NCI-H146 (cell line): ENCODE measurements at regions not wholly inside any gene's neighbourhood (a gene's known extent, or its start where the extent isn't known, plus 50 kb on each side); places are given as distances from the start of the nearest gene placed in this dataset.

Experiments used
- DNase-seq: peaks from one replicate; lab custom pipeline; 2025; lab: John Stamatoyannopoulos, UW

DNA sequence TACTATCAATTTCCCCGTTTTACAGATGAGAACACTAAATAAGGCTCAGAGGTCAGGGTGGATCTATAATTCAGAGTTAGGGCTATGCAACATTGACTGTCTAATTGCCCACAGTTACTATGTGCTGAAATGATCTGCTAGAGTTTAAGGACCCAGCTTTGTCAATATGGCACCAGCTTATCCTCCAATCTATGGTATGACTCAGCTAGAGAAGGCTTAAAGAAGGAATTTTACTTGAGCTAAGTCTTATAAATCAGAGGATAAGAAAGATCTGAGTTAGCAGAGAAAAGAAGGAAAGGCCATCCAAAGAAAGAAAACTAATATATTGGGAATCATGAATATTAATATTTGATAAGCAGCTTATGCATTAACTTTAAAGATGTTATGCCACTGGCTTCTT lies 78.1 kb downstream of the ASB9 start:
- DNase-seq: no peak

DNA sequence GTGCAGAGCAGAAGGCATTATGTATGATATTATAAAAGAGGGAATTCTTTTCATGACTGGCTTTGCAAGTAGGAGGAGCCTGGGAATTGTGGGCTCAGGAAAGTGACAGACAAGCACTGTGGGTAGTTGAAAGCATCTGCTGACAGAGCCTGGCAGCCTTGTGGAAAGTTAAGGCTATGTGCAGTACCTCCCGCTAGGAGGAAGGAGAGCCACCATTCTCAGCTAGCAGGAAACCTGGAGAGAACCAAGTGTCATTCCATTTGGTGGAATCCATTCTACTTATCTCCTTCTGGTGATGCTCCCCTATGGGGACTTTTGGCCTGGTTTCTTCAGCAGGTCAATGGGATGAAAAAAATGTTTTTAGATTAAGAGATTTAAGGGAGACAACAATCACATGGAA lies 81.8 kb downstream of the ASB9 start:
- DNase-seq: no peak

DNA sequence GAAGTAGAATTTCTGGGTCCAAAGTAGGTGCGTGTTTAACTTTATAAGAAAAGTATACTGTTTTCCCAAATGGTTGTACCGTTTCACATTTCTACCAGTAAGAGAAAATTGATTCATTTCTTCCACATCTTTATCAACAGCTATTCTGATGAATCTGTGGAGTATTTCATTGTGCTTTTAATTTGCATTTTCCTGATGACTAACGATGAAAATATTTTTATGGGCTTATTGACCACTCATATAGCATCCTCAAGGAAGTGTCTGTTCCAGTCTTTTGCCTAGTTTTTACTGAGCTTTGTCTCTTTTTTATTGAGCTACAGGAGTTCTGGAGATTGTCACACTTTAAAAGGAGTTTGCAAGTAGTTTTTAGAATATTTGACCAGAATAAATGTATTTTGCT lies 92.6 kb downstream of the ASB9 start:
- no peak for DNase-seq

DNA sequence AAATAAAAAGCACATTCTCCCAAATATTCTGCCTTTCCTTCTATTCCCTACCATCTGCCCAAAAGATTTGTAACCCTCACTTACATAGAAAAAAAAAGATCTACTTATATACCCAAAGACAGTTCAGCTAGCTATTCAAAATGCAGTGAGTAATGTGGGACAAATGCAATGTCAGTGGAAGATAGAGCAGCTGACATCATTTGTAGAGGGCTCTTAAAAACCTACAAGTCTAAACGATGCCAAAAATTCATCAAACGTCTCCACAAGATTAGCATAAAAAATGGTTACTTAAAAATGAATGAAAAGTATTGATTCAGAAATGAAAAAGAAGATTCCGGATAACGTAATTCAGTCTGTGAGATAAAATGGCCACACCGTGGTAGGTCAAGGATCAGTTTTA lies 96.5 kb downstream of the ASB9 start:
- no peak for DNase-seq

DNA sequence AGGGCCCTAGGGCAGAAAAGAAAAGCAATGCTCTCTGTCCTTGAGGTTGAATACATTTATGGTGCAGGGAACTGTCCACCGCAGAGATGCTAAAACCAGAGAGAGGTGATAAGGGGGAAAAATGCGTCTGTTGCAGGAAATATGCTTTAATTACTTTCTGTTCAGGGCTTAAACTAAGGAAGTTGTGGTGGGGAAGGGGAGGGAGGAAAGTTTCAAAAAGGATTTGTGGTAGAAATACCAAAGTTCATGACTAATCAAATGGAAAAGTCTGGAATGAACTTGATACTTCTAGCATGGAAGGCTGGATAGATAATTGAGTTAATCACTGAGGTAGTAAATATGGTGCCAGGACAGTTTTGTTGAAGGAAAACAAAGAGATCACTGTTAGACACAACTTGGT lies 99.0 kb downstream of the ASB9 start:
- DNase-seq: no peak

DNA sequence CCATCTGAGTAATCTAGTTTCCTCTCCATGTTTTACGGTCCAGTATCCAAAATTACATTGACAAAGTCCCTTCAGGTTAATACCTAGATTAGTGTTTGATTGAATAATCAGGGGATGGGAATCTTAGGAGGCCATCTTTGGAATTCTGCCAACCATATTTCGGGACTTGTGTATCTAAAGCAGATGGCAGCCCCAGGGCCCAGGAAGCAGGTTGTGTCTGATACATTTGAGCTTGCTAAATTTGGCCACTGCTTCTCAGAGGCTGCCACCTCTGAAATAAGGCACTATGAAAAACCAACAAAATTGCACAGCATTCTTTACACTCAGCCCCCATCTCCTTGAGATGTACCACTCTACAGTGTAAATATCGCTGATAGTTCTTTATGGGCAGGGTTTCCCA lies 102.1 kb downstream of the ASB9 start:
- no peak for DNase-seq

DNA sequence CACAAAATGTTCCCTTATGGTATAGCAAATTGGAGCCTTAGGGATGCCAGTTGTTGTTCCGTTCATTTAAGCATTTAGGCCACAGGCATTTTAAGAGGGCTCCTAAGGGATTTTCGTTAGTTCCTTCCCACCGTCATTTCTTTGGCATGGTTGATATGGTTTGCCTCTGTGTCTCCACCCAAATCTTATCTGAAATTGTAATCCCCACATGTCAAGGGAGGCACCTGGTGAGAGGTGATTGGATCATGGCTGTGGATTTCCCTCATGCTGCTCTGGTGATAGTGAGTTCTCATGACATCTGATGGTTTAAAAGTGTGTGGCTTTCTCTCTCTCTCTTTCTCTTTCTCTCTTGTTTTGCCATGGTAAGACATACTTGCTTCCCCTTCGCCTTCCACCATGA lies 104.1 kb downstream of the ASB9 start:
- no peak for DNase-seq

DNA sequence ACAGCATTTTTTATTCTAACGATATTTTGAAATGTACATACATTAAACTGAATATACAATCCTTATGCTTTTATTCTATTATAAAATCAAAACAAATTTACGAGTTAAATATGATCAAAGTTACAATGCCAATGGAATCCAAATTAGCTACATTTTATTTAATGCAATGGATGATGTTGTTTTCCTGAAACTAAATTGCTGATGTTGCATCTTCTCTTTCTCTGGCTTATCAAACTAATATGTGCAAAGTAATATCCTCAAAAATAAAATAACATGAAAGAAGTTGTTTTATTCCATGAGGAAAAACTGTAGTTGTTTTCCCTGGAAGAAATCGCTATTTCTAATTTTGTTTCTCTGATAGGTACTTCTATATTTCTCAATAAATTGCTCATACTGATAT lies 106.8 kb downstream of the ASB9 start:
- no peak for DNase-seq

DNA sequence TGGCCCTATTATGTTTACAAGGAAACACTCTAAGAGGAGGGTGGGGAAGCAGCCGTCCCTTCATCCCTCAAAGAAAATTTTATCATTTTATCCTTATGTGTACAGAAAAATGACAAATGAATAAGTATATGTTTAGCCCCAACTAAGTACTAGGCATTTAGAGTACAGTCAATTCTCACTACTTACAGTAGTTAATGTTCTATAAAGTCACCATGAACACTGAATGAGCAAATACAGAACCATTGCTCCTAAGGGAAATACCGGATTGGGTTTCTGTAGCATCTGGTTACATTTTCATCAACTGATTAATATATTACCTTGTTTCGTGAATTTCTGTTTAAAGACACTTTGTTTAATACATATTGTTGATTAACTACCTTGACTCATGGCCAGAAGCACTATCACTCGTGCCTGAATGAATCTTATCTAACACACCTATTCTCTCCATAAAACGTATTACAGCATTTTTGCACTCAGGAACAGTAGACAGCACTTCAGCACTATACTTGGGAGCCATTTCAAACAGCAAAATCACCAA lies 109.3 kb downstream of the ASB9 start:
- no peak for DNase-seq

DNA sequence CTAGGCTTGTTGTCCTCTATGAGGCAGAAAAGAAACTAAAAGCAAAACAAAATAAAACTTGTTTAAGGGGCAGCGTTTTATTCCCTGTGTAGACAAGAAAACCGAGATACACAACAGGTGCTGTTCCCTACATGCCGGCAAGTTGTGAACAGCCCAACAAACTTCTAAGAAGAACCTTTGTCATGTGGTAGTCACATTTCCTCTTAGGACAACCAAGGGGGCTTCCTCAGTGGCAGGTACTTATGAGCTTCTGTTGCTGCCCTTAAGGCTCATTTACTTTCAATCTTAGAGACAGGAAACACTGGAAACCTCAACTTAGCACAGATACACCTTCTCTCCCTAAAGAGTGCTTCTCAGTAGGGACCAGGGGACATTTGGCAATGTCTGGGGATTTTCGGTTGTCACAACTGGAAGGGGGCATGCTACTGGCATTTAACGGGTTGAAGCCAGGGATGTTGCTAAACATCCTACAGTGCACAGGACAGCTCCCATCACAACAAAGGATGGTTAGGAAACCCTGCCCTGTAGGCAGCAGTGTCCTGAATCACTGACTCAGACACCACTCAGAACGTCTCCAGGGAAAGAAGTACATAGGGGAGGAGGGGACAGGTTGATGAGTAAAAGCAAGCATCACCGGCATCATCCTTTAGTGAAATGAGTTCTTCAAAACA lies 111.0 kb downstream of the ASB9 start:
- no peak for DNase-seq

DNA sequence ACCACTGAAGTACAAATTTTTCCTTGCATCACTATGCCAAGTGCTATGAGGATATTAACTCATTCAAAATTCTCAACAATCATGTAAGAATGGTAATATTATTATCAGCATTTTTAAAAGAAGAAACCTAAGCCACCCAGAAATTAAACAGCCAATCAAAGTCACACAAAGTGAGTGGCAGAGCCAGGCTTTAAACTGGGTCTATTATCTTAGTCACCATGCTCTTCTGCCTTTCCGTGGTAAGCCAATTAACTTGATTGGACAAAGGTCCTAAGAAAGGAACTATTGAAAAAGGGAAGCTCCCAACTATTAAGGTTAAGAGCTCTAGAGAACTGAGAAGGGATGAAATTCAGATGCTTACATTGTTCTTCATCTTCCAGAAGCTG lies 111.5 kb downstream of the ASB9 start:
- no peak for DNase-seq

DNA sequence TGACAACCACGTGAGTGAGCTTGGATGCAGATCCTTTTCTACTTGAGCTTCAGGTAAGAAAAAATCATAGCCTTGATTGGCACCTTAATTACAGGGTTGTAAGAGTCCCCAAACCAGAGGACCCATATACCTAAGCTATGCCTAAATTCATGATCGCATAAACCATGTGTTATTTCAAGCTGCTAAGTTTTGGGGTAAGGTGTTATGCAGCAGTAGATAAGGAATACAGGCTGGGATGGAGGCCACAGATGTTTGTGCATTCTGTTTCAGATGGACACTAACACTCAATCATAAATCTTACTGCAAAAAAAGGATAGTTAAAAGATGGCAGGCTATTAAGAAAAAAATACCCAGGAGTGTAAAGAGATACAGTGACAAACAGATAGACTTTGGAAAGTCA lies 112.3 kb downstream of the ASB9 start:
- no peak for DNase-seq

DNA sequence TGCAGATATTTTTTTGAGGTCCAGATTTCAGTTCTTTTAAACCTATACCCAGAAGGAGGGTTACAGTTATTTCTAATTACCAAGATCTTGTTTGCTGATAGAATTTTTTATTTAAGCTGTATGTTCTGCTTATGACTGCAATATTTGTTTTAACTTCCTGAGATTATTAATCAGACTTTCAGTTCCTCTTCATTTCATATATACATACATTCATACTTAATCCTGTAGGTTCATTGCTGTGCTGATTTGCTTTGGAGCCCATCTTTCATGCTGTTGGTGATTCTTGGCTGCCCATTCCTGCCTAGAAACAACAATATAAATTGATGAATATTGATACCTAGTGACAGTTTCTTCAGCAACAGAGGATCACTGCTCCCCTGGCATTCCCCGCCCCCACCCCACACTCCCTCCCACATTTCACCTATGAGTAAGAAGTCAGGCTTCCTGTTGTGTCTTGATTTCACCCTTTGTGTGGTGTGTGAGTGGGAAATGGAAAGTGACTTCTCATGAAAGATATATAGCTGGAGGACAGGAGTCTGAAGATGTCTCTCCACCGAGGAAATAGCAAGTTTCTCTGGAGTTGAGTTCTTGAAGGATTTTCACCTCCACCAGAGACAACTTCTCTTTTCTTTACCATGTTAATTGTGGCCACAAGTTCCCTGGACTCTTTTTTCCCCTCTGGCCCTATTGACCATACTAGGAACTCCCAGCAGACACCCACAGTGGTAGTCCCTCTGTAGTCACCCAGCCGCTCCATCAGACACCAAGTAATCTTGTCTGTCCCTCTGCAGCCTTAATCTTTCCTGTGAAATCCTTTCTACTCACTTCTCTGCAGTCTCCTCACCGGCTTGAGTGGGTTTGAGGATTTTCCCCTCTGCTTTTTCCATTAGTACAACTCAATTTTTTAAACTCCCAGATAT lies 118.4 kb downstream of the ASB9 start:
- no peak for DNase-seq

DNA sequence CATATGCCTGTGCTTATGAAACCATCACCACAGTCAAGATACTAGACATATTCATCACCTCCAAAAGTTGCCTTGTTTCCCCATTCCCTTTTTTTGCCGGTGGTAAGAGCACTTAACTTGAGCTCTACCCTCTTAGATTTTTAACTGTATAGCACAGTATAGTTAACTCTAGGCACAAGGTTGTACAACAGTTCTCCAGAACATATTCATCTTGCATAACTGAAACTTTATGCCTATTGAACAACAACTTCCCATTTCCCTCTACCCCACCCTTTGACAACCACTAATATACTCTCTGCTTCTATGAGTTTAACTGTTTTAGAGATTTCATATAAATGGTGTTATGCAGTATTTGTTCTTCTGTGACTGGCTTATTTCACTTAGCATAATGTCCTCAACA lies 119.3 kb downstream of the ASB9 start:
- DNase-seq: no peak

DNA sequence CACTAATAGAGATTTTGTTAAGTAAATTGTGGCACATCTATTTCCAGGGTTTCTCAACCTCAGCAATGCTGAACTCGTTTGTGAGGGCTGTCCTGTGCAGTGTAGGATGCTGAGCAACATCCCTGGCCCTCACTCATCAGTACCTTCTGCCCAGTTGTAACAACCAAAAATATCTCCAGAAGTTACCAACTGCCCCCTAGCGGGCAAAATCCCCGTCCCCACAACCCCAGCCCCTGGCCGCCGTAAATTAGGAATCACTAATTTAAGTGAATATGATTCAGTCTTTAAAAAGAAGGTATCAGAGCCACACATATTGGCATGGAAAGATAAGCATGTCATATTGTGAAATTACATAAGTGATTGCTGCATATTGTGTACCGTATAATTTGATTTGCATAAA lies 123.4 kb downstream of the ASB9 start:
- peak; percentile 1 for DNase-seq

DNA sequence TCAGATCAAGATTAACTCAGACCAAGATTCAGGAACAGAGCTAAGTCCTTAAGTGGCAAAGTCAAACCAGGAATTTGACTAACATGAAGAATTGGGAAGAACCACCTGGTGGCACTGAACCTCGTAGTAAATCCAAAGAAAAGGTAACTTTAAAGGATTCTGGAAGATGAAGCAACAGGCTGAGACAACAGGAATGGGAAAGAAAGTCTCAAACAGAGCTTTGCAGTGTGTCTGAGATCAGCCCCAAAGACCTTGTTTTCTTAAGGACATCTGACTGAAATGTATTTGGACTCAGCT lies 126.1 kb downstream of the ASB9 start:
- DNase-seq: peak; percentile 0

DNA sequence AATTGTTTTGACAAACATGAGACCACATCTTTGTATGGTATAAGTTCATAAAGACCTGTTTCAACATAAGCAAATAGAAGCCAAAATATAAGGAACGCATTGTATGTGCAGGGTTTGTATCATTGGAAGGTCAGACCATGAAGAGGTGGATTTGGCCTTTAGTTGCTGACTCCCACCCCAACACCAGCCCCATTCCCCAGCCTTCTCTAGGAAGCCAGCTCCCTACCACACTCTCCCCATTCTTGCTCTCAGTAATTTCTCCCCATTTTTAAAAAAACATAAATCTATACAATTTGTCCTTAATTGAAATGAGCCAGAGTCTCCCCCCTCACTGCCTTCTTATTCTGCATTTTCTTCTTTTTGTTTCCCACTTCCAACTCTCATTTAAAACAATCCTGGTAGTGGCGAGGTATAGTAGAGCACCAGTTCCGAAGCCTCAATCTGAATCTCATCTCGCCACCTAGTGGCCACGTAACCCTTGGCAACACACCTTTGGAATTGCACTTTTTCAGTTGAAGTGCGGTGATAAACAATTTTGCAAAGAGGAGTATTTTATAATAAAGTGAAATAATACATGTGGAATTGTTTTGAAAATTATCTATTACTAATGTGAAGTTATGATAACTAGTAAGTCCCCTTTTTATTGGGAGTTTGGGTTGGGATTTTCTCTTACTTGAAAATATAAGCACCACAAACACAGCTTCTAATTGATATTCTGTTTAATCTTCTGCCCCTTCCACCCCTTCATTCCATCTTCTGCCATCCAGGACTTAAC lies 126.6 kb downstream of the ASB9 start:
- peak; percentile 33 for DNase-seq

DNA sequence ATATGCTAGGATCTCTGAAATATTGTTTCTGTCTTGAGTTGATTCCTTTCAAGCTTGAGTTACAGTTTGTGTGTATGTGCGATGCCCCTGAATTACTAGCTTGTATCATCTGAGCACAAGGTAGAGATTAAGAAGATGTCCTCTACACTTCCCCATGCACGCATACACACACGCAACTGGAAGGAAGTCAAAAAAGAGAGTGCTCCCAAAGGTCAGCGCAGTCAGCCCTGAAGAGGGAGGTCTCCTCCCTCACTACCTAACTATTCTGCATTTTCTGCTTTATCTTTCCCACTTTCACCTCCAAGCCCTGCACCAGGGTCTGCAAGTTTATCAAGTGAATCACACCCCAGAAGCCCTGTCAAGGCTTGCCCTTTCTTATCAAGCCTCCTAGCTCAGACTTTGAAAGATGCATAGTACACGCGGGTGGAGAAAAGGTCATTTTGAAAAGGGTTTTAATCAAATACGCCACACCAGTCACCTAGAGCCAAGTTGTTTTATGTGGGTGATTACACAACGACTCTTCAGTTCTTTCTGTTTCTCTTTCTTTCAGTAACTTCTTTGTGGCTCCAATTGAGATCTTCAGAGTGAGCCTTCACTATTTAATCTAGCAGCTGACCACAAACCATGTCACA lies 127.7 kb downstream of the ASB9 start:
- no peak for DNase-seq

DNA sequence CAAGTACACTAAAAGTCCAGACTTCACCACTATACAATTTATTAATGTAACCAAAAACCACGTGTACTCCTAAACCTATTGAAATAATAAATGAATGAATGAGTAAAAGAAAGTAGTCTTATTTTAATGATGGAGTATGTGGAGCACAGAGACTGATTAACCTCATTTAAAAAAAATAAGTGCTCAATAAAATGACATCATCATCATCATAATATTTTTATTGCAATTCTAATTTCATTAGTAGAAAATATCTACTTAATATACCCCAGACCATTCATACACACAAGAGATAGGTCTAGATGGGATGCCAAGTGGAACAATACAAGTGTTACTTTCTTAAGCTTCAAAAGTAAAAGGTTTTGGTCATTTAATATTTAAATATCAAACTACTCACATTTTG lies 133.1 kb downstream of the ASB9 start:
- DNase-seq: no peak

DNA sequence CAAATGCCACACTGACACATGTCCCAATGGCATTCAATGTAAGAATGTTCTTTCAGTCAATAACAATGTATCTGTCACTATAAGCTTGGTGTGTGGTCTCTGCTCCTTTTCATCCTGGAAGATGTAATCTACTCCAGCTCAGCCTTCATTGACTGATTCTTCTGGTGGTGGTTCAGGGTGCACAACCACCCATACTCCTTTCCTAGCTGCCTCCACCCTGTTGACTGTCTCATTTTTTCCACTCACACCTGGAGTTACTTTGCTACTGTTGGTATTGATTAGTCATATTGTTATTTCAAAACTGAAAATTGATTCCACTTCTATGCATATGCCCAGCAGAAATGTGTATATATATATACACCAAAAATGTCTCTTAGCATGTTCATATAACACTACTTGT lies 140.5 kb downstream of the ASB9 start:
- no peak for DNase-seq

DNA sequence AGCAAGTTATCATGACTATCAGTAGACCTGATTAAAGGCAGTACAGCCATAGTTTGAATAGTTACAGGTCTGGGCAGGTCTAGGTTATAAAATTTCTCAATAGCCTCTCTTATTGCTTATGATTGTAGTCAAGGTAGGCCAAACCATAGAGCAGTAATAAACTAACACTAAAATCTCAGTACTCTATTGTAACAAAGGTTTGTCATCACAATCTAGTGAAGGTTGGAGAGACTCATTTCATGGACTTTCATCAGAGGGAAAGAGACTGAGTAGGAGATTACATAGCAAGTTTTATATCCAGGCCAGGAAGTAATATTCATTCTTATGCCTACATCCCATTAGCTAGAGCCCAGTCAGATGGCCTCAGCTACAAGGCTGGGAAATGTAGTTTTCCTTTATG lies 141.0 kb downstream of the ASB9 start:
- DNase-seq: no peak

DNA sequence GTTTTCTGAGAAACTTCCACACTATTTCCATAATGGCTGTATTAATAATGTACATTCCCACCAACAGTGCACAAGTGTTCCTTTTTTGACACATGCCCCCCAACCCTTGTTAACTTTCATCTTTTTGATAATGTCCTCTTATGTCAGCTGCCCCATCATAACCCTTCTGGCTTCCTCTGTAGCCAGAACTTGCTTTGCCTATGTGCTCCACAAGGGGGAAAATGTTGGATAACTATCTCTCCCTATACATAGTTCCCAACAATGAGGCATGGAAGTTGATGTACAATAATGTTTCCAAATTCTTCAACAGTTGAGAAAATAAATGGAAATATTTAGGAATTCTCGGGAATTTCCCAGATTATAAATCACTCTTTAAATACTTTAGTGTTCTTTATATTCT lies 142.9 kb downstream of the ASB9 start:
- no peak for DNase-seq
